Transverse colon (tissue), 4 donors: ENCODE measurements at regions not wholly inside any gene's neighbourhood (a gene's known extent, or its start where the extent isn't known, plus 50 kb on each side); places are given as distances from the start of the nearest gene placed in this dataset.

Experiments used
- DNase-seq: peaks from one replicate; pipeline ENCODE4 v3.0.0-alpha.2; 2019
- H3K27ac ChIP-seq, 4 donors: fragments of 200-600 bp; sonication (generic); 2 replicates each; pipeline ENCODE4 v1.5.1; 2016 to 2018; ENCODE audit warnings: inconsistent platforms in 4 of 4
- H3K27me3 ChIP-seq: fragments of 200-600 bp; sonication (generic); 2 replicates; pipeline ENCODE4 v1.5.1; 2017; ENCODE audit warnings: inconsistent platforms
- H3K36me3 ChIP-seq, 4 donors: fragments of 200-600 bp; sonication (generic); 2 replicates each; pipeline ENCODE4 v1.5.1; 2017 to 2019; ENCODE audit warnings: inconsistent platforms in 4 of 4
- H3K4me1 ChIP-seq, 4 donors: fragments of 200-600 bp; sonication (generic); 2 replicates each; pipeline ENCODE4 v1.5.1; 2017 to 2020; ENCODE audit warnings: inconsistent platforms in 4 of 4
- H3K4me3 ChIP-seq, 4 donors: fragments of 200-600 bp; sonication (generic); 1 replicate in 1 of 4; 2 replicates in 3 of 4; pipeline versions ENCODE4 v1.5.1 to v1.6.1; 2017 to 2019; ENCODE audit warnings: inconsistent platforms in 4 of 4
- H3K9me3 ChIP-seq, 2 donors: fragments of 200-600 bp; sonication (generic); 2 replicates each; pipeline ENCODE4 v1.5.1; 2017 to 2019; ENCODE audit warnings: inconsistent platforms in 2 of 2
- CTCF ChIP-seq, 5 experiments: fragments of 200-600 bp in 3 of 5; fragments of 450-650 bp in 2 of 5; sonication (generic) in 3 of 5; IDR thresholded peaks; 1 replicate in 2 of 5; 2 replicates in 3 of 5; pipeline ENCODE4 v1.5.1; 2016 to 2017; ENCODE audit warnings: antibody characterized with exemption in 5 of 5, inconsistent platforms in 3 of 5, mild to moderate bottlenecking in 2 of 5, moderate library complexity in 1 of 5
- EP300 ChIP-seq: sonication (generic); formaldehyde crosslinking; IDR thresholded peaks from one replicate; pipeline ENCODE4 v1.6.1; 2017; ENCODE audit warnings: antibody characterized with exemption, low read depth
- POLR2A ChIP-seq: fragments of 450-650 bp; IDR thresholded peaks from one replicate; pipeline ENCODE4 v1.6.1; 2016; ENCODE audit warnings: antibody characterized with exemption, mild to moderate bottlenecking, moderate library complexity
- POLR2AphosphoS5 ChIP-seq, 3 donors: sonication (generic); formaldehyde crosslinking; IDR thresholded peaks; one replicate each; pipeline ENCODE4 v1.6.1; 2016; ENCODE audit warnings: antibody characterized with exemption in 3 of 3
- WGBS, 2 donors: methylation state at CpG; one replicate each; pipeline ENCODE4 v1.1.5; 2018; ENCODE audit warnings: low coverage in 1 of 2; 5-methylcytosine and 5-hydroxymethylcytosine counted together
- in situ Hi-C, 4 donors: fragments of 200-750 bp; cut with MboI; loops; one replicate each; pipeline versions ENCODE4 v1.15.0 to v1.15.1; 2017; ENCODE audit warnings: low sequenced_read_pairs in 3 of 4, low pct_ligation_motif_present in 1 of 4, low pct_unique_long_range_greater_than_20kb in 1 of 4
- intact Hi-C: fragments of 100-400 bp; cut with DNase I; formaldehyde crosslinking; loops from one replicate; pipeline ENCODE4 v1.15.1; 2023; ENCODE audit warnings: low total_unique reads

GRCh38 chr2:74065456-74065855 lies 80.7 kb downstream of the TET3 start:
- intact Hi-C loops, result no loop called here
- no peaks in the 10 kb centered on the region for H3K27me3 ChIP-seq
- H3K4me3 ChIP-seq, result no peak overlapping the region
- no peaks in the 10 kb centered on the region for H3K9me3 ChIP-seq
- H3K27ac ChIP-seq, result no peak overlapping the region
- DNase-seq, result no peak
- TF ChIP-seq POLR2AphosphoS5 (IDR thresholded peaks at IDR 0.05) (no peak), CTCF (IDR thresholded peaks at IDR 0.05) (no peak), POLR2A (no peak), EP300 (no peak)
- 87 to 100% methylated on average over 3 to 10 of the region's 10 CpGs for WGBS, 2 donors
- in situ Hi-C loops, result no loop called here
- H3K4me1 ChIP-seq, result no peaks in the 10 kb centered on the region
- H3K36me3 ChIP-seq, result no peaks in the 10 kb centered on the region

GRCh38 chr2:74066491-74067203 lies 81.1 kb downstream of the BOLA3 start:
- Histone ChIP-seq H3K4me1 (no peaks in the 10 kb centered on the region), H3K9me3 (no peaks in the 10 kb centered on the region), H3K4me3 (no peak overlapping the region), H3K27me3 (no peaks in the 10 kb centered on the region), H3K27ac (no peak overlapping the region), H3K36me3 (no peaks in the 10 kb centered on the region)
- intact Hi-C loops, result no loop called here
- 64% methylated on average over 3 of the region's 3 CpGs for WGBS, 2 donors
- TF ChIP-seq POLR2A (no peak), CTCF (IDR thresholded peaks at IDR 0.05) (no peak), POLR2AphosphoS5 (IDR thresholded peaks at IDR 0.05) (no peak), EP300 (no peak)
- in situ Hi-C loops, result no loop called here
- DNase-seq, result no peak

GRCh38 chr2:74067221-74067747 lies 80.4 kb downstream of the BOLA3 start:
- intact Hi-C loops (no loop called here), in situ Hi-C loops (no loop called here)
- H3K9me3 ChIP-seq, result no peaks in the 10 kb centered on the region
- H3K4me3 ChIP-seq, result no peak overlapping the region
- no peaks in the 10 kb centered on the region for H3K36me3 ChIP-seq
- no peak for DNase-seq
- TF ChIP-seq CTCF (IDR thresholded peaks at IDR 0.05) (no peak), EP300 (no peak), POLR2A (no peak), POLR2AphosphoS5 (IDR thresholded peaks at IDR 0.05) (no peak)
- no peak overlapping the region for H3K27ac ChIP-seq
- no peaks in the 10 kb centered on the region for H3K4me1 ChIP-seq
- no peaks in the 10 kb centered on the region for H3K27me3 ChIP-seq
- WGBS, 2 donors, result 91 to 98% methylated on average over 4 of the region's 4 CpGs

GRCh38 chr2:74070991-74071390 lies 76.7 kb downstream of the BOLA3 start:
- no peaks in the 10 kb centered on the region for H3K27me3 ChIP-seq
- TF ChIP-seq POLR2AphosphoS5 (IDR thresholded peaks at IDR 0.05) (no peak), EP300 (no peak), POLR2A (no peak), CTCF (IDR thresholded peaks at IDR 0.05) (no peak)
- no peaks in the 10 kb centered on the region for H3K4me1 ChIP-seq
- no peaks in the 10 kb centered on the region for H3K36me3 ChIP-seq
- intact Hi-C loops (no loop called here), in situ Hi-C loops (no loop called here)
- H3K27ac ChIP-seq, result no peak overlapping the region
- no peak overlapping the region for H3K4me3 ChIP-seq
- H3K9me3 ChIP-seq, result no peaks in the 10 kb centered on the region
- no peak for DNase-seq
- 60 to 92% methylated on average over 1 to 2 of the region's 2 CpGs for WGBS, 2 donors
